GM12865 (cell line): ENCODE measurements at regions not wholly inside any gene's neighbourhood (a gene's known extent, or its start where the extent isn't known, plus 50 kb on each side); places are given as distances from the start of the nearest gene placed in this dataset.

Source experiments
- DNase-seq: peaks from one replicate; pipeline ENCODE4 v3.0.0; 2010; ENCODE audit warnings: low read depth
- H3K4me3 ChIP-seq: 2 replicates; pipeline ENCODE4 v1.5.1; 2011; ENCODE audit warnings: mild to moderate bottlenecking, low read depth, low read length, control low read depth
- TF ChIP-seq, protein P1 (sequence below): IDR thresholded peaks from 2 replicates; pipeline ENCODE4 v1.5.1; 2011; ENCODE audit warnings: low read length, control low read depth, low read depth, inconsistent platforms; ENCODE audit not compliant: insufficient read depth; ENCODE audit errors: missing control alignments

DNA sequence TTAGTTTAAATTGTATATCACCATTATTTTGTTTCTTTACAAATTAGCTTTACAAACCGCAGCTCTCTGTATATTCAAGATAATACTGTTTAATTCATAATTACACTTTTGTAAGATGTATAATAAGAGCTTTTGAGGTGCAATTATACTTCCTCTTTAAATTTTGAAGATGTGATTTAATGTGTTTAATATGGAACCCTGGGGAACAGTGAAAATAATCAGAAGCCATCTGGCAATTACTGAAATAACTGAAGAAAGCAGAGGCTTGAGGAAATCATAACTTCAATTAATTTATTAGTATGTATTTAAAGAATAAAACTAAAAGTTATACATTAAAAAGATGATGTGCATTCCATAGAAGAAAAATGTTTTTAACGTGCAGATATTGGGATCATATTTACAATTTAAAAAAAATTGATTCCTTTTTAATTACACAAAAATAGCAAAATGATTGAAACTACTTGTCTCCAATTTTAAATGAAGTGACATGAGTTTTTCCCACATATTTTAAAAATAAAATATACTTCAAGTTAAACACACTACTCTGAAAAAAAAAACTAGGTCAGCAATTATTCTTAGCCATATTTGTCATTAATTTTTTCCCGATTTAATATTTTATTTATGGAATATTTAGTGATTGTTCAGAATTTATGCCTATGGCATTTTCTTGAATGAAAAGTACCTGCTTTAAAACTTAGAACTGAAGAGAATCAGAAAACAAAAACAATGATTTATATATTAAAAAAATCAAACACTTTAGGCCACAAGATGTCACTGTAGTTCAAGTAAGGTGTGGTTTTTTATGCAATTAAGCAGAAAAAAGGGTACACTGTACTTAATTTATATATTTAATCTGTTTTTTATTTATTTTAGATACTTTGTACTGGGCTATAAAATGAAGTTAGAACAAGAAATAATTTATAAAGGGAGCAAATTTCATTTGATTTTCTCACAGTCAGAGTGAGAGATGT is 942.7 kb upstream of the NDST4 start:
- peak; percentile 8 for DNase-seq
- TF ChIP-seq, protein P1, sequence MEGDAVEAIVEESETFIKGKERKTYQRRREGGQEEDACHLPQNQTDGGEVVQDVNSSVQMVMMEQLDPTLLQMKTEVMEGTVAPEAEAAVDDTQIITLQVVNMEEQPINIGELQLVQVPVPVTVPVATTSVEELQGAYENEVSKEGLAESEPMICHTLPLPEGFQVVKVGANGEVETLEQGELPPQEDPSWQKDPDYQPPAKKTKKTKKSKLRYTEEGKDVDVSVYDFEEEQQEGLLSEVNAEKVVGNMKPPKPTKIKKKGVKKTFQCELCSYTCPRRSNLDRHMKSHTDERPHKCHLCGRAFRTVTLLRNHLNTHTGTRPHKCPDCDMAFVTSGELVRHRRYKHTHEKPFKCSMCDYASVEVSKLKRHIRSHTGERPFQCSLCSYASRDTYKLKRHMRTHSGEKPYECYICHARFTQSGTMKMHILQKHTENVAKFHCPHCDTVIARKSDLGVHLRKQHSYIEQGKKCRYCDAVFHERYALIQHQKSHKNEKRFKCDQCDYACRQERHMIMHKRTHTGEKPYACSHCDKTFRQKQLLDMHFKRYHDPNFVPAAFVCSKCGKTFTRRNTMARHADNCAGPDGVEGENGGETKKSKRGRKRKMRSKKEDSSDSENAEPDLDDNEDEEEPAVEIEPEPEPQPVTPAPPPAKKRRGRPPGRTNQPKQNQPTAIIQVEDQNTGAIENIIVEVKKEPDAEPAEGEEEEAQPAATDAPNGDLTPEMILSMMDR = no peak
- H3K4me3 ChIP-seq = no peak overlapping the region

GRCh38 chr4:116027311-116027710 is 913.9 kb upstream of the NDST4 start:
- TF ChIP-seq, protein P1 = no peak
- H3K4me3 ChIP-seq = no peak overlapping the region
- DNase-seq = no peak

- TF ChIP-seq, protein P1 = no peak
- DNase-seq = no peak
- H3K4me3 ChIP-seq = no peak overlapping the region
These were observed 911.7 kb upstream of the NDST4 start for GRCh38 chr4:116024954-116025708.

- DNase-seq = no peak
- no peak overlapping the region for H3K4me3 ChIP-seq
- TF ChIP-seq, protein P1 = no peak
These were observed 909.6 kb upstream of the NDST4 start for GRCh38 chr4:116023049-116023448.

- H3K4me3 ChIP-seq = no peak overlapping the region
- no peak for DNase-seq
- TF ChIP-seq, protein P1 = no peak
These were observed 906.8 kb upstream of the NDST4 start for GRCh38 chr4:116020141-116020722.

DNA sequence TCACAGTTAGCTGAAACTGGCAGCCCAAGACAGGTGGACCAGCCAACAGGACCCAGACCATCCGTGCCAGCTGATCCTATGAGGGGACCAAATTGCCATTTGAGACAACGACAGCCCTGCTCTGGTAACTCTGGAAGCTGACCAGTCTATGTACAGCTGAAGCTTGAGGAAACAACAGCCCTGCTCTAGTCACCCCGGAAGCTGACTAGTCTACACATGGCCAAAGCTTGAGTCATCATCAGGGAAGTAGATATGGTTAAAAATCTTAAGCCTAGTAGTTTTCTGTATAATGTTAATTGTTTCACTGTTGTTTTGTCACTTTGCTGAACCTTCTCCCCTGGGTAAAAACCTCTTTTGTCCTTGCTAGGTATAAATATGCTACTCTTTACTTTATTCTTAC is 905.4 kb upstream of the NDST4 start:
- TF ChIP-seq, protein P1 = no peak
- H3K4me3 ChIP-seq = no peak overlapping the region
- no peak for DNase-seq
